ENCODE measurements at regions not wholly inside any gene's neighbourhood (a gene's known extent, or its start where the extent isn't known, plus 50 kb on each side); places are given as distances from the start of the nearest gene placed in this dataset.

DNA sequence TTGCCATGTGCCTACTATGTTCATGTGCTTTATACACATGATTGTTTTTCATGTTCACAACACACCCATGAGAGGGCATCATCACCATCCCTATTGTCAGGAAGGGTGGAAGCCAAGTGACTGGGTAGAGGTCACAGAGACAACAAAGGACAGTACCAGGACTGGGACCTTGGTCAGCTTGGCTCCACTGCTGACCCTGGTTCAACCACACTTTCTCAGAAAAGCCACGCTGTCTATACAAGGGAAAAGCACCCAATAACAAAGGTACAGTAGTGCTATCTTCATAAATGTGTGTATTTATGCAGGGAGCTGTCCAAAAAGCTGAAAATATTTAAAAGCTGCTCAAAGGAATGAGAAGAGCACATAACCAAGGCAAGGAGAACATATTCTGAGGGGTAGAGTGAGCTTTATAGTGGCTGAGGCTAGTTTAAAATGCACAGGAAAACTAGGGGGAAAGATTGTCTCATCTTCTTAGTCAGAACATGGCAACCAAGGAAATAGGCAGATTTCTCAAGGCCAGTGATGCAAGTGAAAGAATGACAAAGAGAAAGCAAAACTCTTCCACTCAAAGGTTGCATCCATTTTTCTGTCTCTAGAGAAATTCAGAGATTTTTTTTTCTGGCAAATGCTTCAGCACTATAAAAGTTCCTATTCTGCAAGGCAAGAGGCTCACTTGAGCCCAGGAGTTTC, 415.0 kb downstream of the FOXO1 start:
- H3K27ac ChIP-seq (ENCODE audit: low read depth, low read length): no peak overlapping the region
- H3K9me3 Mint-ChIP-seq (ENCODE audit: unreplicated experiment): peaks cover 3% of the 10 kb centered on the region

DNA sequence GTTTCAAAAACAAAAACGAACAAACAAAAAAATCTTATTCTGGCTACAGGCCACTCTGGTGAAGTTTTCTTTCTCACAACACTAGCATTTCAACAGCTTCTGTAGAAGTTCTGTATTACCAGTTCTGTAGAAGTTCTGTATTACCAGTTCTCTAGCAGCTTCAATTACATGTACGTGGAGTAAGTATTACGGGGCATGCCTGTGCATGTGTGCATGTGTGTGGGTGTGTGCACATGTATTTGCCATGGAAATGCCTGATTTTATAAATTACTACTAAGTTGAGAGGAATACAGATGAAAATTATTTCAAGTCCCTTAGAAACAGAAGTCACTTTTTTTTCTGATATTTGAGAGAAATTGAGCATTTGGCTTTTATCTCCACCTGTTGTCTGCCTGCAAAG, 414.2 kb downstream of the FOXO1 start:
- Histone ChIP-seq H3K4me2 (ENCODE audit: low read length) (no peak overlapping the region), H3K36me3 (ENCODE audit: insufficient read depth, low read length) (no peaks in the 10 kb centered on the region), H2AFZ (ENCODE audit: low read depth, low read length) (no peak overlapping the region), H3K27ac (ENCODE audit: low read depth, low read length) (no peak overlapping the region), H4K20me1 (ENCODE audit: insufficient read depth, low read length) (no peaks in the 10 kb centered on the region), H3K4me3 (ENCODE audit: insufficient read depth, low read depth, low read length) (no peak overlapping the region), H3K9me3 (ENCODE audit: insufficient read depth, low read depth, low read length) (no peaks in the 10 kb centered on the region), H3K4me1 (ENCODE audit: insufficient read depth, low read length) (no peaks in the 10 kb centered on the region), H3K27me3 (ENCODE audit: insufficient read depth, low read length) (no peaks in the 10 kb centered on the region), H3K79me2 (ENCODE audit: insufficient read depth, low read length) (no peaks in the 10 kb centered on the region), H3K9ac (ENCODE audit: low read length) (no peak overlapping the region)
- TF ChIP-seq EZH2 (IDR thresholded peaks at IDR 0.05; ENCODE audit: insufficient read depth, low read length): no peak
- TF ChIP-seq, protein P1, sequence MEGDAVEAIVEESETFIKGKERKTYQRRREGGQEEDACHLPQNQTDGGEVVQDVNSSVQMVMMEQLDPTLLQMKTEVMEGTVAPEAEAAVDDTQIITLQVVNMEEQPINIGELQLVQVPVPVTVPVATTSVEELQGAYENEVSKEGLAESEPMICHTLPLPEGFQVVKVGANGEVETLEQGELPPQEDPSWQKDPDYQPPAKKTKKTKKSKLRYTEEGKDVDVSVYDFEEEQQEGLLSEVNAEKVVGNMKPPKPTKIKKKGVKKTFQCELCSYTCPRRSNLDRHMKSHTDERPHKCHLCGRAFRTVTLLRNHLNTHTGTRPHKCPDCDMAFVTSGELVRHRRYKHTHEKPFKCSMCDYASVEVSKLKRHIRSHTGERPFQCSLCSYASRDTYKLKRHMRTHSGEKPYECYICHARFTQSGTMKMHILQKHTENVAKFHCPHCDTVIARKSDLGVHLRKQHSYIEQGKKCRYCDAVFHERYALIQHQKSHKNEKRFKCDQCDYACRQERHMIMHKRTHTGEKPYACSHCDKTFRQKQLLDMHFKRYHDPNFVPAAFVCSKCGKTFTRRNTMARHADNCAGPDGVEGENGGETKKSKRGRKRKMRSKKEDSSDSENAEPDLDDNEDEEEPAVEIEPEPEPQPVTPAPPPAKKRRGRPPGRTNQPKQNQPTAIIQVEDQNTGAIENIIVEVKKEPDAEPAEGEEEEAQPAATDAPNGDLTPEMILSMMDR (IDR thresholded peaks at IDR 0.05; ENCODE audit: insufficient read depth, low read depth, low read length): no peak
- Mint-ChIP-seq H3K36me3 (ENCODE audit: low read depth, unreplicated experiment) (no peaks in the 10 kb centered on the region), H3K9me3 (ENCODE audit: unreplicated experiment) (peaks cover 3% of the 10 kb centered on the region), H3K27ac (ENCODE audit: unreplicated experiment) (no peak overlapping the region), H3K27me3 (ENCODE audit: low read depth, unreplicated experiment) (no peaks in the 10 kb centered on the region), H3K4me3 (ENCODE audit: unreplicated experiment) (no peak overlapping the region), H3K4me1 (ENCODE audit: low read depth, unreplicated experiment) (peaks cover 16% of the 10 kb centered on the region)
- FAIRE-seq (no peak), DNase-seq (ENCODE audit: low read depth) (no peak)

More for the DNA sequence above, 415.0 kb downstream of the FOXO1 start:
- Histone ChIP-seq H2AFZ (ENCODE audit: low read depth, low read length) (no peak overlapping the region), H3K36me3 (ENCODE audit: insufficient read depth, low read length) (no peaks in the 10 kb centered on the region), H3K4me2 (ENCODE audit: low read length) (no peak overlapping the region), H3K9ac (ENCODE audit: low read length) (no peak overlapping the region), H3K27me3 (ENCODE audit: insufficient read depth, low read length) (no peaks in the 10 kb centered on the region), H3K9me3 (ENCODE audit: insufficient read depth, low read depth, low read length) (no peaks in the 10 kb centered on the region), H4K20me1 (ENCODE audit: insufficient read depth, low read length) (no peaks in the 10 kb centered on the region), H3K79me2 (ENCODE audit: insufficient read depth, low read length) (no peaks in the 10 kb centered on the region), H3K4me3 (ENCODE audit: insufficient read depth, low read depth, low read length) (no peak overlapping the region), H3K4me1 (ENCODE audit: insufficient read depth, low read length) (no peaks in the 10 kb centered on the region)
- DNase-seq (ENCODE audit: low read depth) (no peak), FAIRE-seq (no peak)
- no peak for TF ChIP-seq EZH2 (IDR thresholded peaks at IDR 0.05; ENCODE audit: insufficient read depth, low read length)
- TF ChIP-seq, protein P1 (IDR thresholded peaks at IDR 0.05; ENCODE audit: insufficient read depth, low read depth, low read length): no peak
- Mint-ChIP-seq H3K4me1 (ENCODE audit: low read depth, unreplicated experiment) (peaks cover 16% of the 10 kb centered on the region), H3K27ac (ENCODE audit: unreplicated experiment) (no peak overlapping the region), H3K27me3 (ENCODE audit: low read depth, unreplicated experiment) (no peaks in the 10 kb centered on the region), H3K36me3 (ENCODE audit: low read depth, unreplicated experiment) (no peaks in the 10 kb centered on the region), H3K4me3 (ENCODE audit: unreplicated experiment) (no peak overlapping the region)

DNA sequence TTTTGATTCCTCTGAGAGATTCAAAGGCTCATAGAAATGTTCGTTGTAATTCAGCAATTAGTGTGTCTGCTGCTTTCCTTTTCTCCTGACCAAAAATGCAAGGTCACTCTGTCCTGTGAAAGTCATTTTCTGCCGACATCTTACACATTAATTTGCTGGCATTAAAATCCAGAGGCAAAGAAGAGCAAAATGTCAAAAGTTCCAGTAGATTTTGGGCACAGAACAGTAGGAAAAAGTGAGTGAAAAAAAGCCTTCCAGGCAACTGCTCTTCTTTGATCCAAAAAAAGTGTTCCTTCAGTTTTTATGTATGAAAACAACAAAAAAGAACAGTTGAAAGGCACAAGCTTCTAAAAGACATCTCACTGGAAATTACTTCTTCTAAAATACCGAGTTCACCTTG, 413.8 kb downstream of the FOXO1 start:
- no peak overlapping the region for H3K4me3 ChIP-seq (ENCODE audit: insufficient read depth, low read depth, low read length)
- H3K9ac ChIP-seq (ENCODE audit: low read length): no peak overlapping the region
- DNase-seq (ENCODE audit: low read depth): no peak
- H3K9me3 Mint-ChIP-seq (ENCODE audit: unreplicated experiment): peaks cover 3% of the 10 kb centered on the region
- H3K27ac Mint-ChIP-seq (ENCODE audit: unreplicated experiment): no peak overlapping the region
- FAIRE-seq: no peak
- H3K4me3 Mint-ChIP-seq (ENCODE audit: unreplicated experiment): no peak overlapping the region
- H4K20me1 ChIP-seq (ENCODE audit: insufficient read depth, low read length): no peaks in the 10 kb centered on the region
- H3K4me1 Mint-ChIP-seq (ENCODE audit: low read depth, unreplicated experiment): peaks cover 14% of the 10 kb centered on the region
- H3K9me3 ChIP-seq (ENCODE audit: insufficient read depth, low read depth, low read length): no peaks in the 10 kb centered on the region
- no peaks in the 10 kb centered on the region for H3K4me1 ChIP-seq (ENCODE audit: insufficient read depth, low read length)
- TF ChIP-seq, protein P1 (IDR thresholded peaks at IDR 0.05; ENCODE audit: insufficient read depth, low read depth, low read length): no peak
- TF ChIP-seq EZH2 (IDR thresholded peaks at IDR 0.05; ENCODE audit: insufficient read depth, low read length): no peak
- no peaks in the 10 kb centered on the region for H3K36me3 ChIP-seq (ENCODE audit: insufficient read depth, low read length)
- H3K27ac ChIP-seq (ENCODE audit: low read depth, low read length): no peak overlapping the region
- no peaks in the 10 kb centered on the region for H3K27me3 Mint-ChIP-seq (ENCODE audit: low read depth, unreplicated experiment)
- no peak overlapping the region for H2AFZ ChIP-seq (ENCODE audit: low read depth, low read length)
- no peaks in the 10 kb centered on the region for H3K79me2 ChIP-seq (ENCODE audit: insufficient read depth, low read length)
- no peaks in the 10 kb centered on the region for H3K27me3 ChIP-seq (ENCODE audit: insufficient read depth, low read length)
- H3K4me2 ChIP-seq (ENCODE audit: low read length): no peak overlapping the region
- no peaks in the 10 kb centered on the region for H3K36me3 Mint-ChIP-seq (ENCODE audit: low read depth, unreplicated experiment)

All from astrocyte (in vitro differentiated cells and primary cell).